ENCODE measurements at regions not wholly inside any gene's neighbourhood (a gene's known extent, or its start where the extent isn't known, plus 50 kb on each side); places are given as distances from the start of the nearest gene placed in this dataset.
"Not testable (repeated sequence)": the region's sequence is repeated elsewhere in the genome, so short reads cannot be mapped to it uniquely, and the experiment has no call there.

DNA sequence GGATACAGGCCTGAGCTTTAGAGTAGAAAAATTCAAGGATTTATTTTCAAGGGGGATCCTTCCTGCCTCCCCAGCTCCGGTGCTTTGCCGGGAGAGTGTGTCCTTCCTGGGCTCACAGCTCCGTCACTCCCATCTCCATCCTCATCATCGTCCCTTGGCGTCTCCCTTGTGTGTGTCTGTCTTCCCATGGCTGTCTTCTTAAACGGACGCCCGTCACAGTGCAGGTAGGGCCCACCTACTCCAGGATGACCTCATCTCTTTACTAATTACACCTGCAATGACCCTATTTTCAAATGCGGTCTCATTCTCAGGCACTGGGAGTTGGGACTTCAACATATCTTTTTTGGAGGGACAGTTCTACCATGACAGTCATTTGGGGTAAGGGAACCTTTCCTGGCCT is 320.3 kb upstream of the C1orf174 start:
- H3K9me3 ChIP-seq (ENCODE audit: control insufficient read depth, low read length), result no peaks in the 10 kb centered on the region
- no peak overlapping the region for H3K4me3 ChIP-seq (ENCODE audit: insufficient read depth, low read depth, low read length)
- H3K36me3 ChIP-seq (ENCODE audit: control insufficient read depth, insufficient read depth, low read length), result no peaks in the 10 kb centered on the region
- no peaks in the 10 kb centered on the region for H3K27me3 ChIP-seq (ENCODE audit: control insufficient read depth, insufficient read depth, low read length, poor library complexity, severe bottlenecking)
- 70 to 76% methylated on average over 9 of the region's 9 CpGs for WGBS, 2 experiments
- no peak overlapping the region for H3K27ac ChIP-seq (ENCODE audit: insufficient read depth, low read depth, low read length, poor library complexity, severe bottlenecking)
- H3K4me1 ChIP-seq (ENCODE audit: control insufficient read depth, insufficient read depth, low read length), result no peaks in the 10 kb centered on the region

DNA sequence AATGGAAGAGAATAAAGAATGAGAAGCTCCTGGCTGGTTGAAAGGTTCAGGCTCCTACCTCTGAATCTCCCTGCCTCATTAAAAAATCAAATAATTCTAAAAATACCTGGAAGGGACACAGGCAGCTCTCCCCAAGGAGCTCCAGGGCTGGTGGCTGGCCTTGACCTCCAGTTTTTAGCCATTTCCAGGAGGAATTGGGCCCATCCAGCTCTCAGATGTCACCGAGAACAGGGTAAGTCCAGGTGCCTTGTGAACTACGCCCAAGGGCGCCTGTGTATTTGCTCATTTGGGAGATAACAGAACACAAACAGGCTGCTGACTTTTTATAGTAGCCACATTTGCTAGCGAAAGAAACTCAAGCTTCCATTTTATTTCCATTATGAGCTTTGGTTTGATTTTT is 321.0 kb upstream of the C1orf174 start:
- Histone ChIP-seq H3K27ac (ENCODE audit: insufficient read depth, low read depth, low read length, poor library complexity, severe bottlenecking) (no peak overlapping the region), H3K9me3 (ENCODE audit: control insufficient read depth, low read length) (no peaks in the 10 kb centered on the region), H3K4me3 (ENCODE audit: insufficient read depth, low read depth, low read length) (no peak overlapping the region), H3K27me3 (ENCODE audit: control insufficient read depth, insufficient read depth, low read length, poor library complexity, severe bottlenecking) (no peaks in the 10 kb centered on the region), H3K4me1 (ENCODE audit: control insufficient read depth, insufficient read depth, low read length) (no peaks in the 10 kb centered on the region), H3K36me3 (ENCODE audit: control insufficient read depth, insufficient read depth, low read length) (no peaks in the 10 kb centered on the region)
- 91 to 92% methylated on average over 4 of the region's 4 CpGs for WGBS, 2 experiments

- Histone ChIP-seq H3K27ac (ENCODE audit: insufficient read depth, low read depth, low read length, poor library complexity, severe bottlenecking) (no peak overlapping the region), H3K4me1 (ENCODE audit: control insufficient read depth, insufficient read depth, low read length) (no peaks in the 10 kb centered on the region), H3K9me3 (ENCODE audit: control insufficient read depth, low read length) (no peaks in the 10 kb centered on the region), H3K36me3 (ENCODE audit: control insufficient read depth, insufficient read depth, low read length) (no peaks in the 10 kb centered on the region), H3K4me3 (ENCODE audit: insufficient read depth, low read depth, low read length) (no peak overlapping the region), H3K27me3 (ENCODE audit: control insufficient read depth, insufficient read depth, low read length, poor library complexity, severe bottlenecking) (no peaks in the 10 kb centered on the region)
- WGBS, 2 experiments, result 86 to 87% methylated on average over 18 of the region's 18 CpGs
Measured at GRCh38 chr1:4224684-4225467, 324.8 kb upstream of the C1orf174 start.

- Histone ChIP-seq H3K4me1 (ENCODE audit: control insufficient read depth, insufficient read depth, low read length) (no peaks in the 10 kb centered on the region), H3K27ac (ENCODE audit: insufficient read depth, low read depth, low read length, poor library complexity, severe bottlenecking) (no peak overlapping the region), H3K9me3 (ENCODE audit: control insufficient read depth, low read length) (no peaks in the 10 kb centered on the region), H3K36me3 (ENCODE audit: control insufficient read depth, insufficient read depth, low read length) (no peaks in the 10 kb centered on the region), H3K4me3 (ENCODE audit: insufficient read depth, low read depth, low read length) (no peak overlapping the region), H3K27me3 (ENCODE audit: control insufficient read depth, insufficient read depth, low read length, poor library complexity, severe bottlenecking) (no peaks in the 10 kb centered on the region)
- WGBS, 2 experiments, result 80 to 87% methylated on average over 15 of the region's 15 CpGs
Measured at GRCh38 chr1:4227986-4228385, 327.9 kb upstream of the C1orf174 start.

DNA sequence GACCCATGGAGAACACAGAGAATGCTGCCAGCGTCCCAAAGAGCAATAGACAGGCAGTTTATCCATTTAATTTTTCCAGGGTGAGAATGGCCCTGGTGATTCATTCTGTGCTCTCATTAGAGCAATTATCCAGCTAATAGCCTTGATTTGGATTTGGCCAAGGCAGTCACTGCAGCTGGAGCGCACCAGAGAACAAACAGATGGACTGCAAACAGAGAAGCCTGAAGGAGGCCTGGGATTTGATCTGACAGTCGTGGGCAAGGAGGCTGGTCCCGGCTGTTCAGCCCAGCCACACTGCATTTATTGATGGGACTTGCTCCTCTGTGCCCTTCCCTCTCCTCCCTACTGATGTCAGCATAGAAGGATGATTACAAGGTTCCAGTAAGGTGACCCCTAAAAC is 353.9 kb upstream of the C1orf174 start:
- no peaks in the 10 kb centered on the region for H3K27me3 ChIP-seq (ENCODE audit: control insufficient read depth, insufficient read depth, low read length, poor library complexity, severe bottlenecking)
- no peak overlapping the region for H3K27ac ChIP-seq (ENCODE audit: insufficient read depth, low read depth, low read length, poor library complexity, severe bottlenecking)
- H3K4me3 ChIP-seq (ENCODE audit: insufficient read depth, low read depth, low read length), result no peak overlapping the region
- H3K36me3 ChIP-seq (ENCODE audit: control insufficient read depth, insufficient read depth, low read length), result no peaks in the 10 kb centered on the region
- H3K4me1 ChIP-seq (ENCODE audit: control insufficient read depth, insufficient read depth, low read length), result no peaks in the 10 kb centered on the region
- peaks cover 8% of the 10 kb centered on the region for H3K9me3 ChIP-seq (ENCODE audit: control insufficient read depth, low read length)
- WGBS, 2 experiments, result 88 to 89% methylated on average over 4 of the region's 4 CpGs

GRCh38 chr1:4256351-4256750 is 356.3 kb upstream of the C1orf174 start:
- Histone ChIP-seq H3K4me3 (ENCODE audit: insufficient read depth, low read depth, low read length) (no peak overlapping the region), H3K27ac (ENCODE audit: insufficient read depth, low read depth, low read length, poor library complexity, severe bottlenecking) (no peak overlapping the region), H3K9me3 (ENCODE audit: control insufficient read depth, low read length) (peaks cover 8% of the 10 kb centered on the region), H3K36me3 (ENCODE audit: control insufficient read depth, insufficient read depth, low read length) (no peaks in the 10 kb centered on the region), H3K4me1 (ENCODE audit: control insufficient read depth, insufficient read depth, low read length) (peaks cover 3% of the 10 kb centered on the region), H3K27me3 (ENCODE audit: control insufficient read depth, insufficient read depth, low read length, poor library complexity, severe bottlenecking) (no peaks in the 10 kb centered on the region)
- 68 to 69% methylated on average over 4 of the region's 4 CpGs for WGBS, 2 experiments

- H3K27ac ChIP-seq (ENCODE audit: insufficient read depth, low read depth, low read length, poor library complexity, severe bottlenecking); H3K9me3 ChIP-seq (ENCODE audit: control insufficient read depth, low read length); H3K36me3 ChIP-seq (ENCODE audit: control insufficient read depth, insufficient read depth, low read length); H3K4me1 ChIP-seq (ENCODE audit: control insufficient read depth, insufficient read depth, low read length); H3K4me3 ChIP-seq (ENCODE audit: insufficient read depth, low read depth, low read length); H3K27me3 ChIP-seq (ENCODE audit: control insufficient read depth, insufficient read depth, low read length, poor library complexity, severe bottlenecking): not testable (repeated sequence)
- 86 to 89% methylated on average over 2 of the region's 2 CpGs for WGBS, 2 experiments
Measured at GRCh38 chr1:4258146-4258777, 358.2 kb upstream of the C1orf174 start.

GRCh38 chr1:4261327-4261726 is 361.3 kb upstream of the C1orf174 start:
- no peak overlapping the region for H3K4me3 ChIP-seq (ENCODE audit: insufficient read depth, low read depth, low read length)
- H3K27ac ChIP-seq (ENCODE audit: insufficient read depth, low read depth, low read length, poor library complexity, severe bottlenecking), result no peak overlapping the region
- 85 to 97% methylated on average over 2 of the region's 2 CpGs for WGBS, 2 experiments
- no peaks in the 10 kb centered on the region for H3K36me3 ChIP-seq (ENCODE audit: control insufficient read depth, insufficient read depth, low read length)
- H3K9me3 ChIP-seq (ENCODE audit: control insufficient read depth, low read length), result peaks cover 8% of the 10 kb centered on the region
- peaks cover 3% of the 10 kb centered on the region for H3K4me1 ChIP-seq (ENCODE audit: control insufficient read depth, insufficient read depth, low read length)
- H3K27me3 ChIP-seq (ENCODE audit: control insufficient read depth, insufficient read depth, low read length, poor library complexity, severe bottlenecking), result no peaks in the 10 kb centered on the region

DNA sequence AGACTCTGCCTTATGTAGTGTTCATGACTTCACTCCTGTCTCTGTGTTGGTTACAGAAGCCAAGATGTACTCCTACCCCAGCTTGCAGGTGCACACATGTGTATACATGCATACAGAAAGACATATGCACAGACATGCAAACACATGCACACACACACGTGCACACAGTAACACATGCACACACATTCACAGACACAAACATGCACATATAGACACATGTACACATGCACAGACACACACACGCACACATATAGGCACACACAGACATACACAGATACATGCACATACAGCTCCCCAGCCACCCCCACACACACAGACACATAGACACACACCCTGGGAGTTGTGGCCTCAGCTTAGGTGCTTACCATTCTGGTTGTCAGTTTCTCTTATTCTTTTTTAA is 362.6 kb upstream of the C1orf174 start:
- Histone ChIP-seq H3K27me3 (ENCODE audit: control insufficient read depth, insufficient read depth, low read length, poor library complexity, severe bottlenecking) (no peaks in the 10 kb centered on the region), H3K36me3 (ENCODE audit: control insufficient read depth, insufficient read depth, low read length) (no peaks in the 10 kb centered on the region), H3K9me3 (ENCODE audit: control insufficient read depth, low read length) (peaks cover 10% of the 10 kb centered on the region), H3K4me3 (ENCODE audit: insufficient read depth, low read depth, low read length) (no peak overlapping the region), H3K4me1 (ENCODE audit: control insufficient read depth, insufficient read depth, low read length) (peaks cover 8% of the 10 kb centered on the region), H3K27ac (ENCODE audit: insufficient read depth, low read depth, low read length, poor library complexity, severe bottlenecking) (no peak overlapping the region)
- 89 to 90% methylated on average over 2 of the region's 2 CpGs for WGBS, 2 experiments

DNA sequence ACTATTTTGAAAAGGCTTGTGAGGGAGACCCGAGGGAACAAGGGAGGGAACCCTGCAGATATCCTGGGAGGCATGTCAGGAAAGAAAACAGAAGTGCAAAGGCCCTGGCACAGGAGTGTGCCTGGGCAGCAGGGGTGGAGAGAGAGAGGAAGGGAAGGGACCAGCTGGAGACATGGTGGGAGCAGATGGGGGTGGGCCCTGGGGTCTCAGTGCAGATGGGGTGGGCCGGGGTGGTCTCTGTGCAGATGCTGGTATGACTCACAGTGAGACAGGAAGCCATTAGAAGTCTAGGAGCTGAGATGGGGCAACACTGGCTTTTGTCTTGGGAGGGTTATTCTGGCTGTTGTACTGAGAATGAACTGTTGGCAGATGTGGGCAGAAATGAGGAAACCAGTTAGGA is 363.6 kb upstream of the C1orf174 start:
- Histone ChIP-seq H3K36me3 (ENCODE audit: control insufficient read depth, insufficient read depth, low read length) (no peaks in the 10 kb centered on the region), H3K9me3 (ENCODE audit: control insufficient read depth, low read length) (peaks cover 4% of the 10 kb centered on the region), H3K4me3 (ENCODE audit: insufficient read depth, low read depth, low read length) (no peak overlapping the region), H3K27ac (ENCODE audit: insufficient read depth, low read depth, low read length, poor library complexity, severe bottlenecking) (no peak overlapping the region), H3K27me3 (ENCODE audit: control insufficient read depth, insufficient read depth, low read length, poor library complexity, severe bottlenecking) (no peaks in the 10 kb centered on the region), H3K4me1 (ENCODE audit: control insufficient read depth, insufficient read depth, low read length) (peaks cover 11% of the 10 kb centered on the region)
- 64 to 72% methylated on average over 2 of the region's 2 CpGs for WGBS, 2 experiments
